B cell (primary cell): ENCODE measurements at regions not wholly inside any gene's neighbourhood (a gene's known extent, or its start where the extent isn't known, plus 50 kb on each side); places are given as distances from the start of the nearest gene placed in this dataset.

Experiments
- ATAC-seq: fragments of 200-7000 bp; cut with Tn5 transposase; one replicate; pipeline ENCODE4 v1.10.0; 2021; ENCODE audit warnings: low read depth, mild to moderate bottlenecking, moderate number of reproducible peaks, moderate library complexity
- CTCF ChIA-PET: fragments of 350-600 bp; sonication (Branson Sonifier 250); formaldehyde crosslinking; loops from one replicate; lab custom pipeline; 2021; ENCODE audit warnings: antibody characterized with exemption, inconsistent platforms; lab: Charles Lee
- POLR2A ChIA-PET: fragments of 350-600 bp; sonication (Branson Sonifier 250); formaldehyde crosslinking; loops from one replicate; lab custom pipeline; 2021; ENCODE audit warnings: antibody characterized with exemption; lab: Charles Lee
- DNase-seq: peaks from one replicate; pipeline ENCODE4 v3.0.0; 2013
- H2AFZ ChIP-seq: 2 replicates; pipeline ENCODE4 v1.6.1; 2012; ENCODE audit warnings: mild to moderate bottlenecking, low read depth, low read length; ENCODE audit not compliant: insufficient read depth, poor library complexity, severe bottlenecking
- H3K27ac ChIP-seq, 2 donors: 1 replicate in 1 of 2; 2 replicates in 1 of 2; pipeline ENCODE4 v1.5.1; 2012 to 2013; ENCODE audit warnings: low read length in 2 of 2, mild to moderate bottlenecking in 2 of 2, moderate library complexity in 1 of 2
- H3K27me3 ChIP-seq, 4 experiments: fragments of 200-600 bp in 1 of 4; sonication (generic) in 1 of 4; replicated peaks in 1 of 4; 1 replicate in 2 of 4; 2 replicates in 2 of 4; pipeline versions ENCODE4 v1.6.1 to v1.7.0; 2013 to 2016; ENCODE audit warnings: low read length in 3 of 4, mild to moderate bottlenecking in 2 of 4, mixed read lengths in 1 of 4, moderate library complexity in 1 of 4; ENCODE audit not compliant: insufficient read depth in 4 of 4, control insufficient read depth in 3 of 4; ENCODE audit errors: control extremely low read depth in 1 of 4
- H3K36me3 ChIP-seq, 2 experiments: replicated peaks in 1 of 2; 1 replicate in 1 of 2; 2 replicates in 1 of 2; pipeline versions ENCODE4 v1.6.1 to v1.7.1; 2013; ENCODE audit warnings: low read length in 1 of 2; ENCODE audit not compliant: insufficient read depth in 2 of 2, control insufficient read depth in 1 of 2; ENCODE audit errors: control extremely low read depth in 1 of 2, extremely low read depth in 1 of 2
- H3K4me1 ChIP-seq, 2 donors: fragments of 200-600 bp in 1 of 2; sonication (generic) in 1 of 2; 1 replicate in 1 of 2; 2 replicates in 1 of 2; pipeline versions ENCODE4 v1.5.1 to v1.6.1; 2013 to 2017; ENCODE audit warnings: low read length in 2 of 2; ENCODE audit not compliant: control insufficient read depth in 2 of 2, insufficient read depth in 2 of 2
- H3K4me2 ChIP-seq: replicated peaks from 2 replicates; pipeline ENCODE3; 2012; ENCODE audit warnings: mild to moderate bottlenecking, low read depth, low read length; ENCODE audit not compliant: poor library complexity, severe bottlenecking
- H3K4me3 ChIP-seq, 5 experiments: fragments of 200-600 bp in 1 of 5; sonication (generic) in 1 of 5; 1 replicate in 3 of 5; 2 replicates in 2 of 5; pipeline versions ENCODE4 v1.5.1 to v1.7.0; 2011 to 2016; ENCODE audit warnings: low read length in 4 of 5, mild to moderate bottlenecking in 4 of 5, low read depth in 2 of 5, control low read depth in 1 of 5, moderate library complexity in 1 of 5; ENCODE audit not compliant: insufficient read depth in 1 of 5; ENCODE audit errors: control extremely low read depth in 1 of 5, extremely low read depth in 1 of 5
- H3K79me2 ChIP-seq: fragments of 200-600 bp; sonication (generic); one replicate; pipeline ENCODE4 v1.6.0; 2016; ENCODE audit warnings: low read length; ENCODE audit not compliant: control insufficient read depth, insufficient read depth
- H3K9ac ChIP-seq: fragments of 200-600 bp; sonication (generic); 2 replicates; pipeline ENCODE4 v1.6.1; 2017; ENCODE audit warnings: mild to moderate bottlenecking, low read length, moderate library complexity
- H3K9me3 ChIP-seq, 3 donors: one replicate each; pipeline versions ENCODE4 v1.6.1 to v1.7.1; 2013; ENCODE audit warnings: low read length in 2 of 3; ENCODE audit not compliant: control insufficient read depth in 2 of 3, insufficient read depth in 1 of 3; ENCODE audit errors: control extremely low read depth in 1 of 3
- H4K20me1 ChIP-seq: 2 replicates; pipeline ENCODE4 v1.6.0; 2012; ENCODE audit warnings: mild to moderate bottlenecking, low read length; ENCODE audit not compliant: insufficient read depth, control insufficient read depth, poor library complexity, severe bottlenecking
- H3K27ac Mint-ChIP-seq: one replicate; pipeline ENCODE4 v1.8.0; 2021; ENCODE audit warnings: mixed read lengths
- H3K27me3 Mint-ChIP-seq: one replicate; pipeline ENCODE4 v1.8.0; 2021; ENCODE audit warnings: mixed read lengths
- H3K4me1 Mint-ChIP-seq: one replicate; pipeline ENCODE4 v1.8.0; 2021; ENCODE audit warnings: mixed read lengths
- H3K4me3 Mint-ChIP-seq: one replicate; pipeline ENCODE4 v1.8.0; 2021; ENCODE audit warnings: mixed read lengths
- H3K9me3 Mint-ChIP-seq: one replicate; pipeline ENCODE4 v1.8.0; 2022; ENCODE audit warnings: mixed read lengths; ENCODE audit not compliant: insufficient read depth
- CTCF ChIP-seq: fragments of 200-600 bp; IDR thresholded peaks from one replicate; pipeline ENCODE4 v1.8.0; 2022; ENCODE audit warnings: antibody characterized with exemption, mild to moderate bottlenecking
- EZH2 ChIP-seq: IDR thresholded peaks from 2 replicates; pipeline ENCODE4 v1.6.1; 2012; ENCODE audit warnings: borderline replicate concordance, low read depth, mild to moderate bottlenecking, moderate library complexity, low read length; ENCODE audit not compliant: insufficient read depth, poor library complexity, severe bottlenecking
- WGBS: methylation state at CpG from one replicate; pipeline ENCODE4 v1.1.5; 2013; ENCODE audit warnings: missing lambda C conversion rate; ENCODE audit not compliant: insufficient coverage; 5-methylcytosine and 5-hydroxymethylcytosine counted together
- intact Hi-C: fragments of 100-400 bp; cut with micrococcal nuclease; formaldehyde crosslinking; loops from one replicate; pipeline ENCODE4 v1.10.0; 2022

DNA sequence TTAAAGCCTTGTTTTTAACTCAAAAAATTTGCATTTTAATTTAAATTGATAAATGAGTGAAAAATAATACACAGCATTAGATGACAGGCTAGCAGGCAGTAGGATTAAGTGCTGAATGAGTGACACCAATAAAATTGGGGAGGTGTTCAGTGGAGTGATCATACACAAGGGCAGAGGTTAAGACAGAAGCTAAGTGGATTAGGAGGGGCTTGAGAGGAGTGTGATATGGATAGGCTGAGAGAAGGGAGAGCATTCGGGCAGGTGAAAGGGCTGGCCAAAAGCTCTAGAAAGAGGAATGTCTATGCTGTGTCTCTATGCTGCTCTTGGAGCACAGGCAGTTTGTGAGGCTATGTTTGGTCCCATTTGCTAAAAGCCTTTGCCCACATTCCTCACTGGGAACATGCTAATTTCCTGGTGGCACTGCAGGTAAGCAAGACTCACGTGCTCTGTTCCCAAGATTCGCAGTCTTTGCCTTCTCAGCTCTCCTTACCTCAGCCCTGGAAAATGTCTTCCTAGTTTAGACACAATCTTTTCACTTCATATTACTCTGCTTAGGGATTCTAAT lies 52.8 kb upstream of the CCSER1 start:
- DNase-seq, result no peak
- Histone ChIP-seq H3K9ac (no peak overlapping the region), H3K27ac (no peak overlapping the region), H3K4me1 (peaks cover 18 to 29% of the 10 kb centered on the region in 2 donors), H3K9me3 (no peaks in the 10 kb centered on the region), H4K20me1 (no peaks in the 10 kb centered on the region), H2AFZ (no peak overlapping the region), H3K4me2 (peak overlapping the region; percentile 4), H3K4me3 (no peak overlapping the region), H3K27me3 (peaks cover 0 to 4% (median 0%) of the 10 kb centered on the region in 4 experiments), H3K79me2 (no peaks in the 10 kb centered on the region), H3K36me3 (no peaks in the 10 kb centered on the region)
- Mint-ChIP-seq H3K4me1 (peaks cover 33% of the 10 kb centered on the region), H3K9me3 (no peaks in the 10 kb centered on the region), H3K4me3 (no peak overlapping the region), H3K27ac (no peak overlapping the region), H3K27me3 (peaks cover under 1% of the 10 kb centered on the region)
- no peak for ATAC-seq
- intact Hi-C loops, result loop anchor here (5.0 kb wide), 2 partner anchors 47 to 53 kb away; partner anchors contain the start of gene CCSER1
- TF ChIP-seq CTCF (no peak), EZH2 (no peak)
- POLR2A ChIA-PET, result interaction anchor here (0.6 kb wide), 1 partner anchor 53 kb away, joined by 3 read pairs; the partner anchor contains the start of gene CCSER1
- WGBS, result 100% methylated on average over 3 of the region's 3 CpGs
- CTCF ChIA-PET, result no interaction called here
